ENCODE measurements at regions not wholly inside any gene's neighbourhood (a gene's known extent, or its start where the extent isn't known, plus 50 kb on each side); places are given as distances from the start of the nearest gene placed in this dataset.
"Not testable (repeated sequence)": the region's sequence is repeated elsewhere in the genome, so short reads cannot be mapped to it uniquely, and the experiment has no call there.

DNA sequence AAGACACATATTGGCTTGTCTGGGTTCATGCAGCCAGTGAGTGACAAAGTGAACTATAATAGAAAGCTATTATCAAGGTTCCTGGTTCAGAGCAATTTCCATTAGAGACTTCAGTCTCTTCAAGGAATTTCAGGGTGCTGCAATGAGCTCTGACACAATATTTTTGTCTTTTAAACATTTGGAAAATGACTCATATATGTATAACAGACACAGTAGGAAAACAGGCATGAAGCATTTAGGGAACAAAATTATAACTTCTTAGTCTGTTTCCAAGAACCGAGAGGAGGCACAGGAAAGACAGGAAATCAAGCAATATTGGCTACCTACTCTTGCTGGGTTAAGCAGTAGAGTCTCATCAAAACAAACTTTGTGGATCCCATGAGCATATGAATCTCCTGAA is 170.4 kb downstream of the PTPRC start:
- DNase-seq (ENCODE audit: low read depth) = no peak

DNA sequence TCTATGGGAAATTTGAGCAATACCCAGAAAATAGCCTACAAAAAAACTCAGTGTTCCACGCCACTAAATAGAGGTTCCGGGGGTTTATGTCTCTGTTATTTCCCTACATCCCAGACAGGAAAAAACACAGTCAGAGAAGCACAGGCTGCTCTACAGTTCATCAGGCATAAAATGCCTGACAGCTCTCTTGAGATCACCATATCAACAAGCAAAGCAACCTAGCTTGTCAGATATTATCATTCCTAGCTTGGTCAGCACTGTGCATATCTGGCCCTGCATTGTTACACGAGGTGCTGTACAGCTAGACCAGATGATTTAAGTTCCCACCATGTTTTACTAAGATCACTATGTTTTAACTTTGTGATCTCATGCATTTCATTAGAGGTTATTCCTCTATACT is 172.6 kb downstream of the PTPRC start:
- no peak for DNase-seq (ENCODE audit: low read depth)

DNA sequence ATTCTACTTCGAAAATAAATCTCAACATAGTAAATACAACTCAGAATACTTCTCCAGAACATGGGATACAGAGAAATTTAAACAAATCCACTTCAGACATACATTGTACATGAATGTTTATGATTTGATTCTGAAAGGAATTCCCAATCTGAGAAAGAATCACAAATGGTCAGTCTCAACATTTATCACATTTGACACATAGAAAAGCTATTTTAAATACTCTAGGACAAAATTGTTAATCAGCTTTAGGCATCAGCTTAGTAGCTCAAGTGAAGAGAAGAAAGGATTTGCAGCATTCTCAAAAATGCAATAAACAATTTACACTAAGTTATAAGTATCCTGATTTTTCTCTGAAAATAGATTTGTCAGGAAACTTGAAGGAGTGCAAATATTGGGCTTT is 184.8 kb downstream of the PTPRC start:
- no peak for DNase-seq (ENCODE audit: low read depth)

DNA sequence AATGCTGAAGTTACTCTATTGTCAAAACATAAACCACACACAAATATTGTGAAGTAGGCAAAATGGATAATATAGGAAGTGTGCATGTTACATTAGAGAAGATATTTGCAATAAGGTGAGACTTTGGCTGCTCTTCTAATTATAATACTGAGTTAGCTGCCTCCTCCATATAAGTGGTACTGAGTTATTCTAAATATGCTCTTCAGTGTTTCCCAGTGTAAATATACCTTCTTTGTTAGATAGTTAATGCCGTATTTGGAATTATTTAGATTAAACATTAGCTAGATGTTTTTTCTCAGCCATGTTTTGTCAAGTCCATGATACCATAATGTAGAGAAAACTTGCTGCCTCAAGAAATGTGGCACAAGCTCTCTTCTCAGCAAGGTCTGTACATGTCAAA is 186.4 kb downstream of the PTPRC start:
- no peak for DNase-seq (ENCODE audit: low read depth)

DNA sequence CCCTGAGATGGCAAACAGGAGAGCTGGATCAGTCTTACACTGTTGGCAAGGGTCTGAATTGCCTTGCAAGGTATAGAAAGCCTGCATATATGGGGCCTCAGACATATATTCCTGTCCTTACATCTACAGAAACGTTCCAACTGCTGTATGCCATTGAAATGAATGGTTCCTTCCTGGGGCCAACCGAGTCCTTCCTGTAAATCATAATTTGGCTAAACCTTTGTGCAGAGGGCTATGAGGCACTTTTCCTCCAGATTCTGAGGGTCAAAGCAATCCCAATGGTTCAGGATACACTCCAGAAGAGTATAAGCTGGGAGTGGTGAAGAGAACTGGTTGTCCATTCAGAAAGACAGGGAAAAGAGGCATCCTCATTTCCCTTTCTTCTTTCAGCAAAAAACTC is 190.5 kb downstream of the PTPRC start:
- DNase-seq (ENCODE audit: low read depth) = no peak

DNA sequence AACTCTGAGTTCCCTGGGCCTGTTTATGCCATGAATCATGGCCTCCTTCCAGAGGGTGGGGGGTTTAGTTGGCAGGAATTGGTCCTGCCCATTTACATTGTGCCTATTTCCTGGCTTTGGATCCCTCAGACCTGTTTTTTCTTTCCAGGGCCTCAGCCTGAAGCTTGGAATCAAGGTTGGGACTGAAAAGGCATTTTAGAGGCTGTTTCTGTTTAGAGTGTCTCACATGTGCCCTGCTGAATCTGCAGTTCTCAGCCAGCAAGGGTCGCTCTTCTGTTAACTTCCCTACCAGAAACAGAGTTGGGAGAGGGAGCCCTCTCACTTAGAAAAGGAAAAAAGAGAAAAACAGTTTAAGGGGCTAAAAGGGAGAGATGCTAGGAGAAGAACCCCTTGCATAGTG is 191.1 kb downstream of the PTPRC start:
- no peak for DNase-seq (ENCODE audit: low read depth)

DNA sequence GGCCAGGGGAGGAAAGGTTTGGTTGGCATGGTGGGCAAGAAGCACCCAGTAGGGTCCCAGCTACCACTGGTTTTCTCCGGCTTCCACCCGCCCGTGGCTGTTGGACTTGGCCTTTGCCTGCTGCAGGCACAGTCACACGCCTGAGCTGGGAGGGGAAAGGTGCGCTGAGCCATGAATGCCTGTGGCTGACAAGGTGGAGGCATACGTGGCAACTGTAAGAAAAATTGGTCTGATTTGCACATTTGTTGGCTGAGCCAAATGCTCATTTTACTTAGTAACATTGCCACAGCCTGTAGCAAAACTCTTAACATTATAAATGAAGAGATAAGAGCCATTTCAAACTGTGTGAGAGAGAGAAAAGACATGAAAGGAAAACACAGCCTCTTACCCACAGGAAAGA is 191.6 kb downstream of the PTPRC start:
- DNase-seq (ENCODE audit: low read depth) = no peak

DNA sequence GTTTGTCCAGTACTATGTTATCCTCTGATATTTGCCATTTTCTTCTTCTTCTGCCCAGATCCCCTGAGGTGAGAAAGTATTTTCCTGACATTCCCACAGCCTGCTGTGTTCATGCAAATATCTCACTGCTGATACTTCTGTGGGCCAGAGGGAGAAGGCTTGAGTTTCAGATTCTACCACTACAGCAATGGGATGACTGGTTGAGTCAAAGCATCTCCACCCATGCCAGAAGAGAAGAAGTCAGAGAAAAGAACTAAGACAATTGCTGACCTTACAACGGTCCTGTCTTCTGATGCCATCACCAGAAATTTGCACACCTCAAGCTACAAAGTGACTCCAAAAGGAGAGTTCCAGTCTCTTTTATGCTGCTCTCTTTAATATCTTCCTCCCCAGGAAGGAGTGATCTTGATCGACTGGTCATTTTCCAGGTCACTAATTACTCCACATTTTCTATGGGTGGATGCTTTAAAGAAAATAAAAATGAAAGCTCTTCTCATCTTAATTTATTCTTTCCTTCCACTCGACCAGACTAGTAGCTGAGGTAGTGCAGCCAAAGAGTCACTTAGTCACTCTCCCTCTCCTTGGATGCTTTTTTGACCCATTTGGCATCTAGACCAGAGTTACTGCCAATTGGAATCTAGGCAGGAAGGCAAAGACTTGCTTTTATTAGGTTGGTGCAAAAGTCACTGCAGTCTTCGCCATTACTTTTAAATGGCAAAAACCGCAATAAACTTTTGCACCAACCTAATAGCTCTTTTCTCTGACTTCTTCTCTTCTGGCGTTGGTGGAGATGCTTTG is 195.1 kb downstream of the PTPRC start:
- DNase-seq (ENCODE audit: low read depth) = no peak

DNA sequence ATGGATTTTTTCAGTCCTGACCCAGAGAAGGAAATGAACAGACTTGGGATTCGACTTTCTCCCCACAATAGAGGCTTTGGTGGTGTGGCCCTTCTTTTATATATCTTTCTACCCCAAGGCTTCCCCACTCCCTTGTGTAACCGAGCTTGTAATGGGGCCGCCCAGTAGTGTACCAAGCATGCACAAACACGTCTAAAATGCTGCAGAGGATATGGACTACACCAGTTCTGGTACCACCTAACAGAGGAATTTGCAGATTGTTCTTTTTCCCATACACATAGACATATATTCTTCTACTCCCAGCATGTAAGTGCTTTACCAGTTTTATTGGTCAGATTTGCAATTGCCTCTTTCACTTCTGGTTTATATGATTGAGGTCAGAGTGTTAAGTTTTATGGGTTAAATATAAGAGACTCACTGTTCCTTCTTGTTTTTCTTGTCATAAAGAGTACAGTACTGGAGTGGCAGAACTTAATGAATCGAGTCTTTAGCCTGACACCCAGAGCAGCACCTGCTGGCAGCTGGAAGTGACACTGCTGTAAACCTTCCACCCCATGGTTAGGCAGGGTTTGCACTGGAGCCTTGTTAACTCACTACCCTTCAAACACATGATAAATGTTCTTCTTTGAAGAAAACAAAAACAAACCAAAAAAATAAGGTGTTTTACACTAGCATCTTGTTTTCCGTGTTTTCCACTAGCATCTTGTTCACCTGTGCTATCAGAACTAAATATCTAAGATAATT is 198.6 kb downstream of the PTPRC start:
- no peak for DNase-seq (ENCODE audit: low read depth)

DNA sequence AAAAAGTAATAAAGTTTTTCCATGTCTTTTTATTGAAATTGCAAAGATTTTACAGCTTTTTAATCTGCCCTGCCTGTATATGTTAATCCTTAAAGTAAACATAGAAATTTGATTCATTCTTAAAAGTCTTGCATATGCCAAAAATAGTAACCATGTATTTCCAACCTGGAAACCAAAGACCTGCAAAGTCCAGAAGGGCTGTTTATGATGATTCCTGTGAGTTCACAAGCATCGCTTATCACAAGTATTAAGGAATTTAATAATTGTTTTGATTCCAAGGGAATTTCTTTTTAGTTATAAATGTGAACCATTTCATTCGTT is 199.1 kb downstream of the PTPRC start:
- DNase-seq (ENCODE audit: low read depth) = no peak

DNA sequence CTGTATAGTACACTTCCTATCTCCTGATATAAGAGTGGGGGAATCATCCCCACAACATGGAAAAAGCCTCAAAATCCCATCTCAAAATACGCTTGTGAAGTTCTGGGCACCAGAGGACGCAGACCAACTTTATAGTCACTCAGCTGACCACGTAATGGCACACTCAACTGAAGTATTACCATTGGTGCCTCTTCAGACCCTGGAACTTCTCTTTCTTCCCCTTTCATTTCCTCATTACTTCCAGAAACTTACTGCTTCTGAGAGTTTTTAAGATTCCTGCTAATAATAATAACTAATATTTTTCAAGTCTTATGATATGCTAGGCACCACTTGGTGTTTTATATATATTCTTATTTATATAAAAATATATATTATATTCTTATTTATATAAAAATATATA is 202.6 kb downstream of the PTPRC start:
- no peak for DNase-seq (ENCODE audit: low read depth)

DNA sequence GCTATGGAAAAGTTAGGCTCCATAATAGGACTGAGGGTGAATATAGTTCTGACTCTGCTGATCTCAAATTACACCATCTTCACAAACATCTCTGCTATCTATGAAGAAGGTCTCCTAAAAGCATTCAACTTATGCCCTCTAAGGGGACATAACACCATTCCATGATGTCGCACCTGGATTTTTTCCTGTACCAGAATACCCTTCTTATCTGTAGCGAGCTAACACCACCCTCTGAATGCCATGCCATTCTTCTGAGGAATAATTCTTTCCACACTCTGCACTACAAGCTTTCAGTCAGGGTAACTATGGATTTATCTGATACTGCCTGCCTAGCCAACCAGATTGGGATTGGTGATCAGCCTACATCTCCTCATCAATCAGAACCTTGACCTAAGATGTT is 203.8 kb downstream of the PTPRC start:
- no peak for DNase-seq (ENCODE audit: low read depth)

DNA sequence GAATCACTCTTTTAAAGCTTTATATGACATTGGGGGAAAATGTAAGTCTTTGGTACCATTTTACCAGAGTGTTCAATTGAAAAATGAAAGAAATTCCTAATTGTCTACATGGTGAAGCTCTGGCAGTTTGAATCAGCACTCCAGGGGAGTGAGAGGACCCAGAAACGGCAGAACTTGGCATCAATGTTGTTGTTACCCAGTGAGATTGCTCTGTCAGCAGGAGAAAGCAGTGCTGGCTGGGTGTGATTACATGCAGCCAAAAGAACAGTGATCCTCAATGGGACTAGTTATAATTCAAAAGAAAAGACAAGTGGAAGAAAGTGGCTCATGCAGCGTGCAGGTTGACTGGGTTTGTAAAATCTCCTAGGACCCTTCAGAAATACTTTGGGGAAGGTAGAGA is 206.4 kb downstream of the PTPRC start:
- no peak for DNase-seq (ENCODE audit: low read depth)

DNA sequence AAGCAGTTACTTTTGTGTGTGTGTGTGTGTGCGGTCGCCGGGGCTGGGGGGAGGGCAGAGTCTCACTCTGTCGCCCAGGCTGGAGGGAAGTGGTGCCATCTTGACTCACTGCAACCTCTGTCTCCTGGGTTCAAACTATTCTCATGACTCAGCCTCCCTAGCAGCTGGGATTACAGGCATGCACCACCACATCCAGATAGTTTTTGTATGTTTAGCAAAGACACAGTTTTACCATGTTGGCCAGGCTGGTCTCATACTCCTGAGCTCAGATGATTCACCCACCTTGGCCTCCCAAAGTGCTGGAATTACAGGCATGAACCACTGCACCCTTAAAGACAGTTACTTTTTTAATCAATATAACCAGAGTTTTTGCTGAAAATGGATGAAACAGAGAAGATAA is 207.0 kb downstream of the PTPRC start:
- no peak for DNase-seq (ENCODE audit: low read depth)

DNA sequence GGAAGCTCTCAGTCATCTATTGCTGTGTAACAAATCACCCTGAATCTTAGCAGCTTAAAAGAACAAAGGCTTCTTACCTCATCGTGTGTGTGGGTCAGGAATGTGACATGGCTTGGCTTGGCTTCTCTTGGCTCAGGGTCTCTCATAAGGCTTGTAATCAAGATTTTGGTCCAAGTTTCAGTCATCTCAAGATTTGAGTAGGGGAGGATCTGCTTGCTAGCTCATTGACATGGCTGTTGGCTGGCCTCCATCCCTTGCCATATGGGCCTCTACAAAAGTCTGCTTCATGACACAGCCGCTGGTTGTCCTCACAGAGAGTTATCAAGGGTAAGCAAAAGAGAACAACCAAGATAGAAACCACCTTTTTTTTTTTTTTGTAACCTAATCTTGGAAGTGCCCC is 207.7 kb downstream of the PTPRC start:
- DNase-seq (ENCODE audit: low read depth) = no peak

DNA sequence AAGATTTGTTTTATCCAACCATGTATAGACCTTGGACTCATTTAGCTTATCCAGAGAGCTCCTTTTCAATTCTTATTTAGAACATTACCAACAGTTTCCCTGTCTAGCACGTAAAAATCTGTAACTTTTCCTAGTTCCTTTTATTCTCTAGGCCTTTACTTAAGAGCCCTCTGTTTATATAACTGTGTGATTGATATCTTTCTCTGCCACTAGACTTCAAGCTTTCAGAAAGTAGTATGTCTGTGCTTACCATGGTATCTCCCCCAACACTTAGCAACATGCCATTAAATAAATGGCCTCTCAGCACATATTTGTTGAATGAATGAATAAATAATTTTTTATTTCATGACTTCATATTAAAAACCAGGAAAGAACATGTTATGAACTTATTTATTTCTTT is 209.4 kb downstream of the PTPRC start:
- DNase-seq (ENCODE audit: low read depth) = no peak

DNA sequence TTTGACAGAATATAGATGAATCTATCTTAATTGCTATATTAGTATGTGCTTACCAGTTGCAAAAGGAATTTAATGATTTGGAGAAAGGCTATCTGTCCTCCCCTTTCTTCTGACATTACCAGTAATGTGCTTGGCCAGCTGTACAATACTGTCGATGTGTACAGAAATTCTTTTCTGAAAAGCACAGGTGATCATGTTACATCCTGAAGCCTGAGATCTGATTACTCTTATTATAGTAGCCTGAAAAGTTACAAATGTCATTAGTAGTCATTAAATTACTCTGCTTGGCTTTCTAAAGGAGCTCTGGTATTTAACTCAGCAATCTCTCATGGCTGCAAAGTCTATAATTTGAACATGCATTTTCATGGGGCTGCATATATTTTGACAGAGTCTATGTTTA is 209.8 kb downstream of the PTPRC start:
- no peak for DNase-seq (ENCODE audit: low read depth)

DNA sequence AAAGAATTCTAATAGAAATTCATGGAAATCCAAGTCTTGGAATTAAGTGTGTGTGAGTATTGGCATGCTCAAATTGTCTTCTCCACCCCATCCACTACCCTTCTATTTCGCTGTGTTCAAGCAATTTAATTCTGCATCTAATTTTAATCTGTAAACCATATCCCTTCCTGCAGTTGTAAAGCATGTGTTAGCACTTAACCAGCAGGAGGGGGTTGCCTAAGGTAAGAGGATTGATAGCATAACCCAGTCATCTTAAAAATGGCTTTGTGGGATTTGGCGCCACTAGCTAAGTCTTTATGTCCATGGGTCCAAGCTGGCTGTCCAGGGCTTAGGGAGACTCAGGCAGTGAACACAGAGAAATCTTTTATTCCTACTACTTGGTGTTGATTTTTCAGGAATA is 210.3 kb downstream of the PTPRC start:
- no peak for DNase-seq (ENCODE audit: low read depth)

DNA sequence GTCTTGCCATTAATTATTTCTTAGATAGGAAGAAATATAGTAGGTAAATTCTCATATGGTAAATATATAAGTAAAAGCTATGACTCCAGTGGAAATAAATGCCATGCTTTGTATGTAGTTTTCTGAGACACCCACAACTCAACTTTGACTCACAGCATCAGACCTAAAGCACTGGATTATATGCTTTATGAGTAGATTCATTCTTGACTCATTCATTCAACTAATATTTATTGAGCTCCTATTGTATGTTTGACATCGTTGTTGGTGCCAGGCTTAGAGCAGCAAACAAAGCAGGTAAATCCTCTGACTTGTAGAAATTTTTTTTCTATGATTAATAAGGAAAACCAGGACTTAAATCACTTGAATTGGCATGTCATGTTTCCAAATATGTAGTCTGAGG is 211.4 kb downstream of the PTPRC start:
- no peak for DNase-seq (ENCODE audit: low read depth)

DNA sequence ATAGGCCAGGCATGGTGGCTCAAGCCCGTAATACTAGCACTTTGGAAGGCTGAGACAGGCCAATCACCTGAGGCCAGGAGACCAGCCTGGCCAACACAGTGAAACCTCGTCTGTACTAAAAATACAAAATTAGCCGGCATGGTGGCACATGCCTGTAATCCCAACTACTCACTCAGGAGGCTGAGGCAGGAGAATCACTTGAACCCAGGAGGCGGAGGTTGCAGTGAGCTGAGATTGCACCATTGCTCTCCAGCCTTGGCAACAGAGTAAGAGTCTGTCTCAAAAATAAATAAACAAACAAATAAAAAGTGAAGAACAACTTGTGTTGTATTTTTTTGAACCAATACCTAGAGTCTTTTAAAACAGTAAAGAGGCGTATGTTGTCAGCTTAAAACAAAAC is 212.1 kb downstream of the PTPRC start:
- not testable (repeated sequence) for DNase-seq (ENCODE audit: low read depth)

DNA sequence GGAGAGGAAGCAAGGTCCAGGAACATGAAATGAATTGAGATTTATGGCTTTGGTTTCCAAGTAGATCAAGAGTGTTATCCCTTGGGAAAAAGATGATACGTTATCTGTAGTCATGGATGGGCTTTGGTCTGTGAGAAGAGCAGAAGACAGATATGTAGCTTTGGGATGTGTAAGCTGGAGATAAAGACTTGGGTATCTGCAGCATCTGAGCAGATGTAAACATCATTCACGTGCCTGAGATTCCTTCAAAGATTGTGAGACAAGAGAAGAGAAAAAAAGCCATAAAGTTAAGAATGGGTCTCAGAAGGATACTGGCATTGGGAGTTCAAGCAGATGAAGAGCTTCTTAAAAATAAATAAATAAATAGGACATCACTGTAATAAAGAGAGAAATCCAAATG is 217.8 kb downstream of the PTPRC start:
- DNase-seq (ENCODE audit: low read depth) = no peak

DNA sequence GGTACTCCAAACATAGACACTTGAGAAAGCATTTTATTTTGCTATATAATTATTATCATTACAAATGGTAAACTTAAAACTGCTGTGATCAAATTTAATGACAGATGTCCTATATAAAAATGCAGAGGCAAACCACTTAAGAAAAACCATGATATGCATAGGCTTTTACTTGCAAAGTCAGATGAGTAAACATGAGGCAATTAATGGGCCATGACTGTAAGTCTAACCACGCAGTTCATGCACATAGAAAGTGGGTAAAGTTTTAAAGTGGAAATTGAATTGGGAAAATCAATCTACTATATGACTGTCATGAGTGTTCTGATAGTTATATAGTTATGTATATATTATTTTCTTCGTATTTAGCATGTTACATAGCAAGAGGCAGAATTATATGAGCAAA is 219.2 kb downstream of the PTPRC start:
- DNase-seq (ENCODE audit: low read depth) = no peak

DNA sequence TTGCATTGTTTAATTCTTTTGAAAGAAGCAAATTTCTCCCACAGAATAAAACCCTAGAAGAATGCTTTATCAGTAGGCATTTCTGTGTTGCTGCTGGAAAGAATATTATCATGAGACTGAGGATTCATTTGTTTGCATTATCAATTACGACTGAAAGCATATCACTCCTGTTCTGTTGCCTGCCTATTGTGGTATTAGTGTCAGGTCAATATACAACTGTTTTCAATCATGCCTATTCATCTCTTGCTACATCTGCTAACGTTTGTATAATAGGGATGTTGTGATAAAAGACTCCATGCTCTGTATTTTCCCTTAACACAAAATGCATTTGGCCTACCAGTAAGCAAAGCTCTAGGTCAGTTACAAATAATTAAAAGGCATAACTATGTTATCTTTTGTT is 221.5 kb downstream of the PTPRC start:
- DNase-seq (ENCODE audit: low read depth) = no peak

DNA sequence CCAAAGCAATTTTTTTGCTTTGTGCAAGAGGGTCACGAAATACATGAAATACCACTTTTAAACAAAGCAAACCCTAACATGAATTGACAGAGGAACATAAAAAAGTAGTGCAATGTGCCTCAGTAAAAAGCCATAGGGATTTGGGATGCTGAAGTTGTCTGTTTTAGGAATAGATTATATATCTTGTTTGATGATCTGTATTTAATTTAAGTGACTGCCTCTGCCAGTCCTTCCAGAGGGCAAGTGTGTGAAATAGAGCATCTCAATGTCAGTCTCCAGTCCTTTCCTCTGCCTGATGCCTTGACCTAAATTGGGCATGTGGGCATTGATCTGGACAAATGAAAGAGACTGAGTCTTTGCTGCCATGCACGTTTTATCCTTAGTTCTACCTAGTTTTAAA is 222.8 kb downstream of the PTPRC start:
- DNase-seq (ENCODE audit: low read depth) = no peak
